ENCODE measurements at regions not wholly inside any gene's neighbourhood (a gene's known extent, or its start where the extent isn't known, plus 50 kb on each side); places are given as distances from the start of the nearest gene placed in this dataset.

GRCh38 chr6:130520221-130520620 is 154.4 kb downstream of the TMEM200A start:
- no peak for DNase-seq (ENCODE audit: low read depth, low spot score)
- Mint-ChIP-seq H3K9me3 (peaks cover 3% of the 10 kb centered on the region), H3K4me1 (no peaks in the 10 kb centered on the region), H3K27me3 (ENCODE audit: low read depth) (no peaks in the 10 kb centered on the region), H3K4me3 (no peak overlapping the region), H3K27ac (ENCODE audit: unreplicated experiment) (no peak overlapping the region), H3K36me3 (ENCODE audit: low read depth) (no peaks in the 10 kb centered on the region)
- TF ChIP-seq CTCF (conservative IDR thresholded peaks at IDR 0.05), result no peak

- Mint-ChIP-seq H3K9me3 (peaks cover 3% of the 10 kb centered on the region), H3K27me3 (ENCODE audit: low read depth) (no peaks in the 10 kb centered on the region), H3K27ac (ENCODE audit: unreplicated experiment) (no peak overlapping the region), H3K4me1 (no peaks in the 10 kb centered on the region), H3K4me3 (no peak overlapping the region), H3K36me3 (ENCODE audit: low read depth) (no peaks in the 10 kb centered on the region)
- TF ChIP-seq CTCF (conservative IDR thresholded peaks at IDR 0.05), result no peak
- DNase-seq (ENCODE audit: low read depth, low spot score), result no peak
Observed at GRCh38 chr6:130520801-130521200, 155.0 kb downstream of the TMEM200A start.

GRCh38 chr6:130524552-130524951 is 158.7 kb downstream of the TMEM200A start:
- Mint-ChIP-seq H3K4me1 (no peaks in the 10 kb centered on the region), H3K4me3 (no peak overlapping the region), H3K36me3 (ENCODE audit: low read depth) (no peaks in the 10 kb centered on the region), H3K9me3 (no peaks in the 10 kb centered on the region), H3K27me3 (ENCODE audit: low read depth) (no peaks in the 10 kb centered on the region), H3K27ac (ENCODE audit: unreplicated experiment) (no peak overlapping the region)
- TF ChIP-seq CTCF (conservative IDR thresholded peaks at IDR 0.05), result no peak
- DNase-seq (ENCODE audit: low read depth, low spot score), result no peak

- Mint-ChIP-seq H3K27me3 (ENCODE audit: low read depth) (no peaks in the 10 kb centered on the region), H3K4me1 (no peaks in the 10 kb centered on the region), H3K9me3 (no peaks in the 10 kb centered on the region), H3K4me3 (no peak overlapping the region), H3K36me3 (ENCODE audit: low read depth) (no peaks in the 10 kb centered on the region), H3K27ac (ENCODE audit: unreplicated experiment) (no peak overlapping the region)
- no peak for DNase-seq (ENCODE audit: low read depth, low spot score)
- TF ChIP-seq CTCF (conservative IDR thresholded peaks at IDR 0.05), result no peak
Observed at GRCh38 chr6:130525408-130525807, 159.6 kb downstream of the TMEM200A start.

- Mint-ChIP-seq H3K9me3 (no peaks in the 10 kb centered on the region), H3K27ac (ENCODE audit: unreplicated experiment) (no peak overlapping the region), H3K4me1 (no peaks in the 10 kb centered on the region), H3K27me3 (ENCODE audit: low read depth) (no peaks in the 10 kb centered on the region), H3K4me3 (no peak overlapping the region), H3K36me3 (ENCODE audit: low read depth) (no peaks in the 10 kb centered on the region)
- TF ChIP-seq CTCF (conservative IDR thresholded peaks at IDR 0.05), result no peak
- no peak for DNase-seq (ENCODE audit: low read depth, low spot score)
Observed at GRCh38 chr6:130526466-130526865, 160.6 kb downstream of the TMEM200A start.

- DNase-seq (ENCODE audit: low read depth, low spot score), result no peak
- H3K4me3 Mint-ChIP-seq, result no peak overlapping the region
- TF ChIP-seq CTCF (conservative IDR thresholded peaks at IDR 0.05), result no peak
- no peaks in the 10 kb centered on the region for H3K9me3 Mint-ChIP-seq
- no peaks in the 10 kb centered on the region for H3K4me1 Mint-ChIP-seq
- H3K27me3 Mint-ChIP-seq (ENCODE audit: low read depth), result no peaks in the 10 kb centered on the region
- no peak overlapping the region for H3K27ac Mint-ChIP-seq (ENCODE audit: unreplicated experiment)
- no peaks in the 10 kb centered on the region for H3K36me3 Mint-ChIP-seq (ENCODE audit: low read depth)
Observed at GRCh38 chr6:130527173-130527572, 161.4 kb downstream of the TMEM200A start.

All from neural crest cell (in vitro differentiated cells).